ENCODE measurements at regions not wholly inside any gene's neighbourhood (a gene's known extent, or its start where the extent isn't known, plus 50 kb on each side); places are given as distances from the start of the nearest gene placed in this dataset.

- TF ChIP-seq ARID5B (CRISPR knock-in tag; IDR thresholded peaks at IDR 0.05) (peak; percentile 75), NCOA2 (CRISPR knock-in tag; IDR thresholded peaks at IDR 0.05) (peak; percentile 42), SATB2 (CRISPR knock-in tag; IDR thresholded peaks at IDR 0.05) (no peak), RARA (CRISPR knock-in tag; IDR thresholded peaks at IDR 0.05) (peak; percentile 86)
Observed at GRCh38 chr18:11497585-11497984, 111.8 kb upstream of the SLC35G4 start (continued).

GRCh38 chr18:11496526-11497172, 112.7 kb upstream of the SLC35G4 start:
- CTCF ChIA-PET (ENCODE audit: low intra/inter-chr PET ratio, low total read pairs): no interaction called here
- BruUV-seq (replicated peaks): no TSS peak
- Histone ChIP-seq H3K9ac (ENCODE audit: insufficient read depth, low read depth, low read length) (no peak overlapping the region), H2AFZ (ENCODE audit: low read length) (no peak overlapping the region), H3K36me3 (replicated peaks in 1 of 2; ENCODE audit: control insufficient read depth in 1 of 2, insufficient read depth in 2 of 2, low read length in 2 of 2) (no peaks in the 10 kb centered on the region), H3K9me3 (ENCODE audit: low read length) (no peaks in the 10 kb centered on the region), H3K4me3 (replicated peaks in 1 of 3; ENCODE audit: insufficient read depth in 1 of 3, low read depth in 2 of 3, low read length in 3 of 3) (no peak overlapping the region), H3K27me3 (ENCODE audit: control insufficient read depth in 1 of 2, insufficient read depth in 2 of 2, low read length in 2 of 2) (no peaks in the 10 kb centered on the region), H3K4me2 (ENCODE audit: low read depth, low read length) (no peak overlapping the region), H3K27ac (ENCODE audit: extremely low read length, insufficient read depth, low read length) (no peak overlapping the region), H4K20me1 (ENCODE audit: insufficient read depth, low read length) (no peaks in the 10 kb centered on the region), H3K4me1 (ENCODE audit: insufficient read depth, low read length) (peaks cover 83% of the 10 kb centered on the region), H3K79me2 (ENCODE audit: insufficient read depth, low read length) (no peaks in the 10 kb centered on the region)
- 97% methylated on average over 6 of the region's 6 CpGs for WGBS (ENCODE audit: low lambda C conversion rate)
- ATAC-seq (no peak), FAIRE-seq (no peak), DNase-seq (ENCODE audit: low spot score) (no peak)
- POLR2A ChIA-PET: no interaction called here
- intact Hi-C loops (cut with micrococcal nuclease; ENCODE audit: unreplicated experiment): no loop called here
- in situ Hi-C loops (cut with HindIII; ENCODE audit: extremely low pct_ligation_motif_present, low pct_unique_long_range_greater_than_20kb): no loop called here
- TF ChIP-seq KLF15 (CRISPR knock-in tag; IDR thresholded peaks at IDR 0.05; ENCODE audit: borderline replicate concordance): no peak
- TF ChIP-seq ZNF24 (IDR thresholded peaks at IDR 0.05): no peak
- TF ChIP-seq ZMAT3 (CRISPR knock-in tag; conservative IDR thresholded peaks at IDR 0.05): no peak
- no peak for TF ChIP-seq ZNF263 (CRISPR knock-in tag; IDR thresholded peaks at IDR 0.05)
- no peak for TF ChIP-seq AGO1 (IDR thresholded peaks at IDR 0.05; ENCODE audit: low read depth, low read length, poor library complexity, severe bottlenecking)
- TF ChIP-seq CEBPG (CRISPR knock-in tag; IDR thresholded peaks at IDR 0.05): no peak
- TF ChIP-seq BRD4 (CRISPR knock-in tag; IDR thresholded peaks at IDR 0.05): no peak
- no peak for TF ChIP-seq LCORL (IDR thresholded peaks at IDR 0.05)
- no peak for TF ChIP-seq LCORL (CRISPR knock-in tag; IDR thresholded peaks at IDR 0.05)
- TF ChIP-seq CENPT (CRISPR knock-in tag; IDR thresholded peaks at IDR 0.05; ENCODE audit: low read depth): no peak
